GM23248 (cell line): ENCODE measurements at regions not wholly inside any gene's neighbourhood (a gene's known extent, or its start where the extent isn't known, plus 50 kb on each side); places are given as distances from the start of the nearest gene placed in this dataset.

Experiments used
- EZH2 ChIP-seq: fragments of 200-600 bp; sonication (generic); IDR thresholded peaks from 2 replicates; pipeline ENCODE4 v1.6.1; 2018; ENCODE audit warnings: antibody characterized with exemption, mild to moderate bottlenecking; ENCODE audit not compliant: insufficient read depth, poor library complexity, severe bottlenecking
- EZH2phosphoT487 ChIP-seq: fragments of 200-600 bp; sonication (generic); IDR thresholded peaks from 2 replicates; pipeline ENCODE4 v1.6.1; 2018; ENCODE audit warnings: antibody characterized with exemption, moderate library complexity, mild to moderate bottlenecking, low read depth; ENCODE audit not compliant: insufficient read depth

DNA sequence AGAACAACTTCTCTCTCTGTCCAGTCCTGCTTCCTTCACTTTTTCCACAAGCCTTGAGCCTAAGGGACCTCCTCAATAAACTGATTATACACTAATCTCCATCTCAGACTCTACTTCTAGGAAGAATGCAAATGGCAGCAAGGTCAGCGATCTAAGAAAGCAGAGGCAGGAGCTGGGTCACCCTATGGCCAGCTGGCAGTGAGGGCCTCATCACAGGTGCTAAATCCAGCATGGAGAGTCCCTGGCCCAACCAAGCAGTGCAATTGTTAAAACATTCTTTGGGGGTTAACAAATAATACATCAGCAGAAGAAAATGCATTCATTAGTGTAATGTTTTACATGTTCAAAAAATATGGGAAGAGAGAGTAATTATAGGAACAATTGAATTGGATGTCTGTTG, 416.0 kb downstream of the SIPA1L2 start:
- TF ChIP-seq EZH2 (no peak), EZH2phosphoT487 (no peak)
